ENCODE measurements at regions not wholly inside any gene's neighbourhood (a gene's known extent, or its start where the extent isn't known, plus 50 kb on each side); places are given as distances from the start of the nearest gene placed in this dataset.

DNA sequence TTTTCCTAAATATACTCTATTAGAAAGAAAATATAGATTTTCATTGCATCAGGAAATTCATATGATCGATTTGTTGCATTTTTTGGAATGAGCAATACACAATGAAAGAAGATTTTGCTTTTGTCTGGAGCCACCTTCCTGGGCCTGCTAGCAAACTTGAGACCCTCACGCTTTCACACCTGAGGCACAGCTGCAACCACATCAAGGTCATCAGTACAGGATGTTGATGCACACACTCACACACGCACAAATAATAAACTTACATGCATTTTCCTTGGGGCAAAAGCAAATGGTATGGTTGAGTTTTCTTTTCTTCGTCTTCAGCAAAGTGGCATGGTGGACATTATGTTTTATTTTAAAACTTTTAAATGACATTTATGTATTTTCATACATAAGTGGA is 64.8 kb upstream of the SATB1 start:
- TF ChIP-seq, protein P1, sequence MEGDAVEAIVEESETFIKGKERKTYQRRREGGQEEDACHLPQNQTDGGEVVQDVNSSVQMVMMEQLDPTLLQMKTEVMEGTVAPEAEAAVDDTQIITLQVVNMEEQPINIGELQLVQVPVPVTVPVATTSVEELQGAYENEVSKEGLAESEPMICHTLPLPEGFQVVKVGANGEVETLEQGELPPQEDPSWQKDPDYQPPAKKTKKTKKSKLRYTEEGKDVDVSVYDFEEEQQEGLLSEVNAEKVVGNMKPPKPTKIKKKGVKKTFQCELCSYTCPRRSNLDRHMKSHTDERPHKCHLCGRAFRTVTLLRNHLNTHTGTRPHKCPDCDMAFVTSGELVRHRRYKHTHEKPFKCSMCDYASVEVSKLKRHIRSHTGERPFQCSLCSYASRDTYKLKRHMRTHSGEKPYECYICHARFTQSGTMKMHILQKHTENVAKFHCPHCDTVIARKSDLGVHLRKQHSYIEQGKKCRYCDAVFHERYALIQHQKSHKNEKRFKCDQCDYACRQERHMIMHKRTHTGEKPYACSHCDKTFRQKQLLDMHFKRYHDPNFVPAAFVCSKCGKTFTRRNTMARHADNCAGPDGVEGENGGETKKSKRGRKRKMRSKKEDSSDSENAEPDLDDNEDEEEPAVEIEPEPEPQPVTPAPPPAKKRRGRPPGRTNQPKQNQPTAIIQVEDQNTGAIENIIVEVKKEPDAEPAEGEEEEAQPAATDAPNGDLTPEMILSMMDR (IDR thresholded peaks at IDR 0.05) = no peak
- TF ChIP-seq POLR2A (IDR thresholded peaks at IDR 0.05) (no peak), EP300 (IDR thresholded peaks at IDR 0.05) (no peak)
